ENCODE measurements at regions not wholly inside any gene's neighbourhood (a gene's known extent, or its start where the extent isn't known, plus 50 kb on each side); places are given as distances from the start of the nearest gene placed in this dataset.

- Histone ChIP-seq H3K4me3 (no peak overlapping the region), H3K4me1 (no peaks in the 10 kb centered on the region), H3K27ac (no peak overlapping the region), H3K9me3 (no peaks in the 10 kb centered on the region), H3K27me3 (peaks cover 0 to 4% of the 10 kb centered on the region in 2 donors), H3K36me3 (no peaks in the 10 kb centered on the region)
- DNase-seq, result no peak
- TF ChIP-seq, protein P1, sequence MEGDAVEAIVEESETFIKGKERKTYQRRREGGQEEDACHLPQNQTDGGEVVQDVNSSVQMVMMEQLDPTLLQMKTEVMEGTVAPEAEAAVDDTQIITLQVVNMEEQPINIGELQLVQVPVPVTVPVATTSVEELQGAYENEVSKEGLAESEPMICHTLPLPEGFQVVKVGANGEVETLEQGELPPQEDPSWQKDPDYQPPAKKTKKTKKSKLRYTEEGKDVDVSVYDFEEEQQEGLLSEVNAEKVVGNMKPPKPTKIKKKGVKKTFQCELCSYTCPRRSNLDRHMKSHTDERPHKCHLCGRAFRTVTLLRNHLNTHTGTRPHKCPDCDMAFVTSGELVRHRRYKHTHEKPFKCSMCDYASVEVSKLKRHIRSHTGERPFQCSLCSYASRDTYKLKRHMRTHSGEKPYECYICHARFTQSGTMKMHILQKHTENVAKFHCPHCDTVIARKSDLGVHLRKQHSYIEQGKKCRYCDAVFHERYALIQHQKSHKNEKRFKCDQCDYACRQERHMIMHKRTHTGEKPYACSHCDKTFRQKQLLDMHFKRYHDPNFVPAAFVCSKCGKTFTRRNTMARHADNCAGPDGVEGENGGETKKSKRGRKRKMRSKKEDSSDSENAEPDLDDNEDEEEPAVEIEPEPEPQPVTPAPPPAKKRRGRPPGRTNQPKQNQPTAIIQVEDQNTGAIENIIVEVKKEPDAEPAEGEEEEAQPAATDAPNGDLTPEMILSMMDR (IDR thresholded peaks at IDR 0.05), result no peak
- no peak for TF ChIP-seq POLR2A (IDR thresholded peaks at IDR 0.05)
- intact Hi-C loops (cut with DNase I; ENCODE audit: low total_unique reads), result no loop called here
Measured at GRCh38 chr14:23773981-23774380, 137.8 kb downstream of the DHRS2 start.

- no peak for DNase-seq
Measured at GRCh38 chr14:23776296-23776695, 140.1 kb downstream of the DHRS2 start.

DNA sequence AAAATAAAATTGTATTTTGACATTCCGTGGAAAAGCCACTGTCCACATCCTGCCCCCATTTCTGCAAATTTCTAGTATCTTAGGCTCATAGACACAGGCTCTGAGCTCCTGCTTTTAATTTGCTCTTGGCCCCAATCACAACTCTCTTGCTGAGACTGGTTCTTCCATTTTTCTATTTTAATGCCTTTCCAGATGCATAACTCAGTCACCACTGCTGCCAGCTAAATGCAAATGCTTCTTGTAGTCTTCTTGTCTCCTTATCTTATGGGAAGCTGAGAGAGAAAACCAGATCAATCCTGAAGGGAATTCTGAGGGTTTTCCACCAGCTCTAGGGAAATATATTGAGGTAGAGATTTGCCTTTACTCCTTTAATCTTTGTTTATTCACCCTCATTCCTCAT lies 149.0 kb downstream of the DHRS2 start:
- Histone ChIP-seq H3K27ac (no peak overlapping the region), H3K4me3 (no peak overlapping the region), H3K36me3 (no peaks in the 10 kb centered on the region), H3K4me1 (no peaks in the 10 kb centered on the region), H3K9me3 (no peaks in the 10 kb centered on the region), H3K27me3 (no peaks in the 10 kb centered on the region)
- DNase-seq, result no peak
- intact Hi-C loops (cut with DNase I; ENCODE audit: low total_unique reads), result no loop called here
- no peak for TF ChIP-seq POLR2A (IDR thresholded peaks at IDR 0.05)
- TF ChIP-seq, protein P1 (IDR thresholded peaks at IDR 0.05), result no peak

More at GRCh38 chr14:23776296-23776695, 140.1 kb downstream of the DHRS2 start:
- intact Hi-C loops (cut with DNase I; ENCODE audit: low total_unique reads), result no loop called here
- no peak for TF ChIP-seq POLR2A (IDR thresholded peaks at IDR 0.05)
- TF ChIP-seq, protein P1 (IDR thresholded peaks at IDR 0.05), result no peak
- no peaks in the 10 kb centered on the region for H3K9me3 ChIP-seq
- H3K4me3 ChIP-seq, result no peak overlapping the region
- H3K36me3 ChIP-seq, result no peaks in the 10 kb centered on the region
- H3K4me1 ChIP-seq, result no peaks in the 10 kb centered on the region
- H3K27ac ChIP-seq, result no peak overlapping the region
- H3K27me3 ChIP-seq, result no peaks in the 10 kb centered on the region

DNA sequence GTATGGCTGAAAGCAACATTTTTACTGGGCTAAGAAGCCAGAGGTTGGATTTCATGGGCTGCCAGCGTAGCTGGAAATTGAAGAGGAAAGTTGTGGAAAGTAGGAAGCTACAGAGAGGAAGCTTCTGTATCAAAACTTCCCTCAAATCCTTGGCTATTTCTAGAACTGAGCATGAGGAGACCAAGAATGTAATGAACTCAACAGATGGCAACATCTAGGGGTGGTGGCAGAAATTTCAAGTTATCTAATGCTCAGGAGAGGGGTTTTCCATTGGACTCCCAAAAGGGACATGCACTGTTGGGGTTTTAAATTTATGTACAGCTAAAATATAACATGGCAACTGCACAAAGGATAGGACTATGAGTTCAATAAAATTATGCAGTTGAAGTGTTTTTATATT lies 151.3 kb downstream of the DHRS2 start:
- H3K9me3 ChIP-seq, result no peaks in the 10 kb centered on the region
- no peaks in the 10 kb centered on the region for H3K36me3 ChIP-seq
- no peak overlapping the region for H3K4me3 ChIP-seq
- H3K4me1 ChIP-seq, result no peaks in the 10 kb centered on the region
- DNase-seq, result no peak
- no peaks in the 10 kb centered on the region for H3K27me3 ChIP-seq
- no peak overlapping the region for H3K27ac ChIP-seq
- no peak for TF ChIP-seq POLR2A (IDR thresholded peaks at IDR 0.05)
- TF ChIP-seq, protein P1 (IDR thresholded peaks at IDR 0.05), result no peak
- intact Hi-C loops (cut with DNase I; ENCODE audit: low total_unique reads), result no loop called here

DNA sequence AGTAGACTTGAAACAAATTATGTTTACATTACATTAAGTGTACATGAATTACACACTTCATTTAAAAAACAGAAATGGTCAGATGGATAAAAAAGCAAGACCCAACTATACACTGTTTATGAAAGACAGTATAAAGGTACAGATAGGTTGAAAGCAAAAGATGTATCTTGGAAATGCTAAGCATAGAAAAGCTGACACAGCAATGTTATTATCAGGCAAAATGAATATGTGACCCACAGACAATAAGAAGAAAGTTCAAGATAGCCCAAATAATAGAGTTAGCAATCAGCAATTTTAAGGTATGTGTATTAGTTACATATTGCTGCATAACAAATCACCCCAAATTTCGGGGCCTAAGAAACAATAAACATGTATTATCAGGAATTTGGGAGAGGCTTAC lies 153.5 kb downstream of the DHRS2 start:
- Histone ChIP-seq H3K27me3 (no peaks in the 10 kb centered on the region), H3K4me1 (no peaks in the 10 kb centered on the region), H3K27ac (no peak overlapping the region), H3K4me3 (no peak overlapping the region), H3K9me3 (no peaks in the 10 kb centered on the region), H3K36me3 (no peaks in the 10 kb centered on the region)
- intact Hi-C loops (cut with DNase I; ENCODE audit: low total_unique reads), result no loop called here
- TF ChIP-seq POLR2A (IDR thresholded peaks at IDR 0.05), result no peak
- TF ChIP-seq, protein P1 (IDR thresholded peaks at IDR 0.05), result no peak
- no peak for DNase-seq

All from uterus (tissue), 3 donors.